Esophagus (tissue), 2 donors: ENCODE measurements at regions not wholly inside any gene's neighbourhood (a gene's known extent, or its start where the extent isn't known, plus 50 kb on each side); places are given as distances from the start of the nearest gene placed in this dataset.

Experiments used
- H3K27ac ChIP-seq, 2 donors: one replicate each; pipeline ENCODE4 v1.5.1; 2013; ENCODE audit warnings: low read depth in 2 of 2, mild to moderate bottlenecking in 2 of 2, inconsistent platforms in 1 of 2, low read length in 1 of 2, moderate library complexity in 1 of 2
- H3K27me3 ChIP-seq, 2 donors: one replicate each; pipeline ENCODE4 v1.6.1; 2013; ENCODE audit warnings: low read length in 2 of 2, control low read depth in 1 of 2, mild to moderate bottlenecking in 1 of 2; ENCODE audit not compliant: insufficient read depth in 2 of 2, control insufficient read depth in 1 of 2
- H3K36me3 ChIP-seq, 2 donors: one replicate each; pipeline ENCODE4 v1.6.1; 2013; ENCODE audit warnings: low read length in 1 of 2; ENCODE audit not compliant: control insufficient read depth in 2 of 2, insufficient read depth in 2 of 2
- H3K4me1 ChIP-seq, 2 donors: one replicate each; pipeline ENCODE4 v1.6.1; 2013; ENCODE audit warnings: low read length in 1 of 2; ENCODE audit not compliant: control insufficient read depth in 2 of 2, insufficient read depth in 2 of 2
- H3K4me3 ChIP-seq, 2 donors: one replicate each; pipeline ENCODE4 v1.5.1; 2013; ENCODE audit warnings: low read length in 2 of 2, mild to moderate bottlenecking in 2 of 2, low read depth in 1 of 2, moderate library complexity in 1 of 2
- H3K9me3 ChIP-seq, 2 donors: one replicate each; pipeline ENCODE4 v1.6.1; 2013; ENCODE audit warnings: mild to moderate bottlenecking in 2 of 2, low read depth in 1 of 2, low read length in 1 of 2, moderate library complexity in 1 of 2; ENCODE audit not compliant: control insufficient read depth in 2 of 2, insufficient read depth in 1 of 2
- WGBS, 2 donors: extraction: QIAGEN DNeasy Blood & Tissue Kit; methylation state at CpG; one replicate each; pipeline ENCODE4 v1.1.7; 2013; 5-methylcytosine and 5-hydroxymethylcytosine counted together
- donor health status: healthy with polysubstance abuse.
- donor health status: Bipolar disorder and iron deficiency.

DNA sequence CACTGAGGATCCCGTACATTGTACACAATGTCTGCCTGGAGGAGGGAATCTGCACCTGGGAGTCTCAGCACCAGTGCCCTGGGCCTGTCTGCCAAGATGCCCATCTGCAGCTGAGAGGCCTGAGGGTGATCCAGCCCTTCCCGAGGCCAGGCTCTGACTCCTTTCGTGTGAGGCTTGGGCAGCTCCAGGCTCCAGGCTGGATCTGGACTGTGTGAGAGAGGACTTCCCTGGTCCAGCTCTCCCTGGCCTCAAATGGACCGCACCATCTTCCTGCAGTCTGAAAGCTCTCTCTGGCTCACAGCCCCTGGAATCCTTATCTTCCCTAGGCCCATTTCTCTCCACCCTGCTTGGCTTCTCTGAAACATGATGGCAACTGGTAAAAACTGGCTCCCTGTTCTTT lies 324.6 kb downstream of the DYSF start:
- 76 to 82% methylated on average over 4 of the region's 4 CpGs for WGBS, 2 donors
- H3K27ac ChIP-seq = no peak overlapping the region
- H3K4me1 ChIP-seq = no peaks in the 10 kb centered on the region
- H3K27me3 ChIP-seq = no peaks in the 10 kb centered on the region
- no peaks in the 10 kb centered on the region for H3K9me3 ChIP-seq
- no peaks in the 10 kb centered on the region for H3K36me3 ChIP-seq
- no peak overlapping the region for H3K4me3 ChIP-seq

DNA sequence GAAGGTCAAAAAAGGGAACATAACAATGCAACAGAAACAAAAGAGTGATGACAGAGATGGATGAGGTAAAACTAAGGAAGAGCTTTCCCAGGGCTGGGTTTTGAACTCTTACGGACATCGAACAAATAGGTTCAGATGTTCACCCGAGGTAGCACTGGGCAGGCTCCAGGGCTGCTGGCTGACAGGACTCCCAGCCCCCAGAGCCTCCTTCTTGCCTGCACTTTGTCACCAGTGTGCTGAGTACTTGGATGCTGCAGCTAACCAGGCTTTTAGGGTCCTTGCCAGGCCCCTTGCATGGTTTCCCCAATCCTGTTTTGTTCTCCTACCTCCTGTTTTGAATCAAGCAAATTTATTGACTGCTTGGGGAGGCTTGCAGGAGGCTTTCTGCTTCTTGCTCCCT lies 322.9 kb downstream of the DYSF start:
- no peaks in the 10 kb centered on the region for H3K27me3 ChIP-seq
- WGBS, 2 donors = 83 to 86% methylated on average over 3 of the region's 3 CpGs
- no peak overlapping the region for H3K4me3 ChIP-seq
- H3K9me3 ChIP-seq = no peaks in the 10 kb centered on the region
- no peaks in the 10 kb centered on the region for H3K4me1 ChIP-seq
- H3K36me3 ChIP-seq = no peaks in the 10 kb centered on the region
- H3K27ac ChIP-seq = no peak overlapping the region

DNA sequence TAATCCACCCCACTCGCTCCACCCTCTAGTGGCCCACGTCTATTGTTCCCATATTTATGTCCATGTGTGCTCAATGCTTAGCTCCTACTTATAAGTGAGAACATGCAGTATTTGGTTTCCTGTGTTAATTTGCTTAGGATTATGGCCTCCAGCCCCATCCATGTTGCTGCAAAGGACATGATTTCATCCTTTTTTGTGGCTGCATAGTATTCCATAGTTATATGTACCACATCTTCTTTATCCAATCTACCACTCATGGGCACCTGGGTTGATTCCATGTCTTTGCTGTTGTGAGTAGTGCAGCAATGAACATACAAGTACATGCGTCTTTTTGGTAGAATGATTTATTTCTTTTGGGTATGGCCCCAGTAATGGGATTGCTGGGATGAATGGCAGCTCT lies 319.9 kb downstream of the DYSF start:
- Histone ChIP-seq H3K27me3 (no peaks in the 10 kb centered on the region), H3K27ac (no peak overlapping the region), H3K36me3 (no peaks in the 10 kb centered on the region), H3K9me3 (peaks cover 0 to 2% of the 10 kb centered on the region in 2 donors), H3K4me1 (no peaks in the 10 kb centered on the region), H3K4me3 (no peak overlapping the region)
- WGBS, 2 donors = 90 to 94% methylated on average over 3 of the region's 3 CpGs

DNA sequence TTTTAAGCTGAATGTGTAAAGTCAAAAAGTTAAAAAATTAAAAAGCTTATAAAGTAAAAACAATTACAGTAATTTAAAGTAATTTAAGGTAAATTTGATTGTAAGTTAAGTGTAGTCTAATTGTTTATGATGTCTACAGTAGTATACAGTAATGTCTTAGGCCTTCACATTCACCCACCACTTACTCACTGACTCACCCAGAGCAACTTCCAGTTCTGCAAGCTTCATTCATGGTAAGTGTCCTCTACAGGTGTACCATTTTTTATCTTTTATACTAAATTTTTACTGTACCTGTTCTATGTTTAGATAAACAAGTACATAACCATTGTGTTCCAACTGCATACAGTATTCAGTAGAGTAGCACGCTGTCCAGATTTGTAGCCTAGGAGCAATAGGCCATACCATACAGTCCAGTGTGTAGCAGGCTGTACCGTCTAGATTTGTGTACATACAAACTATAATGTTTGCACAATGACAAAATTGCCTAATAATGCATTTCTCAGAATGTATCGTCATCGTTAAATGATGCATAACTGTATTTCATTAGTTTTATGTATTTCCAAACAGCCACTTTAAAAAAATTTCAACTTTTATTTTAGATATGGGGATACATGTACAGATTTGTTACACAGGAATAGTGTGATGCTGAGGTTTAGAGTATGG lies 319.3 kb downstream of the DYSF start:
- Histone ChIP-seq H3K36me3 (no peaks in the 10 kb centered on the region), H3K27ac (no peak overlapping the region), H3K4me3 (no peak overlapping the region), H3K27me3 (no peaks in the 10 kb centered on the region), H3K4me1 (no peaks in the 10 kb centered on the region), H3K9me3 (peaks cover 0 to 2% of the 10 kb centered on the region in 2 donors)
- 88 to 96% methylated on average over 4 of the region's 4 CpGs for WGBS, 2 donors

DNA sequence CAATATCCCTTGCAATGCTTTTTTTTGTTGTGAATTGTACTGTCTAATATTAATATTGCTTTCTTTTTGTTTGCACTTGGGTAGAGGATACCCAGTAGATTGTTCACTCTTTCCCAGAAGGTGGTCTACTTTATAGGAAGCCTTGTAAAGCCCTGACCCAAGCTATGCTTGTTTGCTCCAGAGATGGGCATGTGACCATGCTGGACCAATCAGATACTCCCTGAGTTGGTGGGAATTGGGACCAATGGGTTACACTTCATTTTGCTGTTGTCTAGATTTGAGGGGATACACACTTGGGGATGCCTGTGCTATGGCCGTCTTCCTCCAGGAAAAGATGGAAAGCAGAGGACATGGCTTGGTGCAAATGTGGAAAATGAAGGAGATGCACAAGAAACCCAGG lies 314.3 kb downstream of the DYSF start:
- Histone ChIP-seq H3K4me1 (no peaks in the 10 kb centered on the region), H3K9me3 (peaks cover 0 to 2% of the 10 kb centered on the region in 2 donors), H3K27me3 (no peaks in the 10 kb centered on the region), H3K36me3 (no peaks in the 10 kb centered on the region), H3K27ac (no peak overlapping the region), H3K4me3 (no peak overlapping the region)
- WGBS, 2 donors = 92 to 99% methylated on average over 1 of the region's 1 CpG

DNA sequence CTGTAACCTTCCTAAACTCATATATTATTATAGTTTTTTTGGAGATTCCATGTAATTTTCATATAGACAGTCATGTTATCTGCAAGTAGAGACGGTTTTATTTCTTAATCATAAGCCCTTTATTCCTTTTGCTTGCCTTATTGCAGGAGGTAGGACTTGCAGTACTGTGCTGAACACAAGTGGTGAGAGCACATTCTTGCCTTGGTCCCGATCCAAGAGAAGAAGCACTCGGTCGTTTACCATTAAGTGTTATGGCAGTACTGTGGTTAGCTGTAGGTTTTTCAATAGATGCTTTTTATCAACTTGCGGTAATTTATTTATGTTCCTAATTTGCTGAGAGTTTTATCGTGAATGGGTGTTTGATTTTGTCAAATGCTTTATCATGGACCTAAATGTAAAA lies 305.7 kb downstream of the DYSF start:
- H3K4me1 ChIP-seq = no peaks in the 10 kb centered on the region
- H3K27me3 ChIP-seq = no peaks in the 10 kb centered on the region
- no peak overlapping the region for H3K4me3 ChIP-seq
- H3K36me3 ChIP-seq = no peaks in the 10 kb centered on the region
- H3K9me3 ChIP-seq = no peaks in the 10 kb centered on the region
- H3K27ac ChIP-seq = no peak overlapping the region
- 70 to 74% methylated on average over 6 of the region's 6 CpGs for WGBS, 2 donors

DNA sequence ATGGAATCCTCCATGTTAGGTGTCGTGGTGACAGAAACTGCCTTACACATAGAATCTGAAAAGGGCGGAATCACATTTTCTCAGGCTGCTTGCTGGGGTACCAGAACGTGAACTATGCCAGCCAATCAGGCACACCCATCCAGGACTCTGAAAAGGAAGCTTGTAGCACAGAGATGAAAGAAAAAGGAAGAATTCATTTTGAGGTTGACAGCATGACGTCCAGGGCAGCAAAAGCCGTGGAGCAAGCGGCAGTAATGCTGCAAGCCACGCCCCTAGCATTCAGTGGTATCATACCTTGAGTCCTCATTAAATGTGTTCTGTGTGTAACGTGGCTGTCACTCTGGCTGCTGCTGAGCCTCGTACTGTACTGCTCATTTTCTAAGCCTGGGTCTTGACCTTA lies 304.0 kb downstream of the DYSF start:
- Histone ChIP-seq H3K9me3 (no peaks in the 10 kb centered on the region), H3K27ac (no peak overlapping the region)
- WGBS, 2 donors = 71 to 77% methylated on average over 9 of the region's 9 CpGs

DNA sequence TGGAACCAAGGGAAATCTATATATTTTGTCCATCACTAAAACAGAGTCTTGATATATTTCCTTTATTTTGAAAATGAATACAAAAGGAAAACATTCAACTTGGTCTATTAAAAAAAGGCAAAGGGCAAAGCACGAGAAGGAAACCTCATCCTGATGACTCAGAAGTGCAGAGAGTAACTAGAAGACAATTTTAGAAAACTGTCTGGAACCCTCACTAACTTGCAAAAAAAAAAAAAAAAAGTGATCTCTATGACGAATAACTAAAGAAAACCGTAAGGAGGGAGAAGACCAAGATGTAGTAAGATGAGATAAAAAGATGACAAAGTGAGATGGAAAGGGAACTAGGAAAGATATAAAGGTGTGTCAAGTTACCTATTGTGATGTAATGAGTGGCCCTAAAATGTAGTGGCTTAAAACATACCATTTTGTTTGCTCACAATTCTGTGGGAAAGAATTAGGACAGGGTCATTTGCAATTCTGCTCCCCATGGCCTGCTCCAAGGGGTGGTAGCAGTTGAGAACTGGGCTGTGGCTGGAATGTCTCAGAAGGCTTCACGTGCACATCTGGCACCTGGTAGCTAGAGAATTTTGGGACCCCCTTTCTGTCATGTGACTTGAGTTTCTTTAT lies 303.0 kb downstream of the DYSF start:
- no peak overlapping the region for H3K27ac ChIP-seq
- 66 to 67% methylated on average over 4 of the region's 4 CpGs for WGBS, 2 donors

More for the DNA sequence above, 304.0 kb downstream of the DYSF start:
- Histone ChIP-seq H3K27me3 (no peaks in the 10 kb centered on the region), H3K36me3 (no peaks in the 10 kb centered on the region), H3K4me1 (no peaks in the 10 kb centered on the region), H3K4me3 (no peak overlapping the region)

DNA sequence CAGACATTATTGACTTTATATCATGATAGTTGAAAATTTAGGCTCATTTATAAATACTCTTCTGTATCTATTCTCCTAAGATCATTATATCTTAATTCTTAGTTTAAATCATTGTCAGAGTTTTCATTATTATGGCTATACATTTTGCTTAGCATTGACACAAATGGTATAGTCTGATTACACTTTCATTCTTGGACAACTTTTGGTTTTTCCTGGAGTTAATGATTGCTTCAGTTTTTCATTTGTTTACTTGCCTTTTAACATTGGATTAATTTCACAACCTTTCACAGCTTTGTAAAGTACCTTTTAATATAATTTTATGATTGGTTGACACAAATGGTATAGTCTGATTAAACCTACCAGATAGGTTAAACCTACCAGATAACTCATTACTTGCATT lies 298.2 kb downstream of the DYSF start:
- H3K4me3 ChIP-seq = no peak overlapping the region
- H3K27me3 ChIP-seq = no peaks in the 10 kb centered on the region
- peaks cover 9 to 22% of the 10 kb centered on the region in 2 donors for H3K4me1 ChIP-seq
- no peaks in the 10 kb centered on the region for H3K36me3 ChIP-seq
- H3K9me3 ChIP-seq = no peaks in the 10 kb centered on the region
- H3K27ac ChIP-seq = no peak overlapping the region

More for the DNA sequence above, 303.0 kb downstream of the DYSF start:
- H3K36me3 ChIP-seq = no peaks in the 10 kb centered on the region
- no peaks in the 10 kb centered on the region for H3K27me3 ChIP-seq
- H3K4me1 ChIP-seq = no peaks in the 10 kb centered on the region
- no peak overlapping the region for H3K4me3 ChIP-seq
- no peaks in the 10 kb centered on the region for H3K9me3 ChIP-seq

DNA sequence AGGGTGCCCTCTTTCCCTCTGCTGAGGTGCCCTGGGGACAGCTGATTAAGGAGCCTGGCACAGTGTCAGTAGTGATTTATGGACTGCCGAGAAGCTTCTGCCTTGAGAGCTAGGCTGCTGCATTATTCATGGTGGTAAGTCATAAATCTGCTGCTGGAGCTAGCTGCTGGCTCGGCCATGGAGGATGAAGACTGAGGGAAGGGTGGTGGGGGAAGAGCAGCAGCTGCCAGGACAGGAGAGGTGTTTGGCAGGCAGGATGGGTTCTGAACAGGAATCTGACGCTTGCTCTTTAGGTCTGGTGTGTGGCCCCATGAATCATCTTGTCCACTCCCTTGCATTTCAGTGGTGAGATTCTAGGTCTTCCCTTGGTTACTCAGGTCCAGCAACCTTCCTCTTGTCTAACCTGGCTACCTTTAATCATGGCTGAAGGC lies 296.3 kb downstream of the DYSF start:
- no peak overlapping the region for H3K4me3 ChIP-seq
- H3K27ac ChIP-seq = peak overlapping the region; percentile 57 to 74
- 29 to 42% methylated on average over 3 of the region's 3 CpGs for WGBS, 2 donors
- H3K36me3 ChIP-seq = no peaks in the 10 kb centered on the region
- H3K27me3 ChIP-seq = no peaks in the 10 kb centered on the region
- no peaks in the 10 kb centered on the region for H3K9me3 ChIP-seq
- peaks cover 13 to 26% of the 10 kb centered on the region in 2 donors for H3K4me1 ChIP-seq
